Neural cell (in vitro differentiated cells): ENCODE measurements at regions not wholly inside any gene's neighbourhood (a gene's known extent, or its start where the extent isn't known, plus 50 kb on each side); places are given as distances from the start of the nearest gene placed in this dataset.
A peak's percentile ranks its signal among the peaks of the same experiment; 100 is the strongest.

ENCODE experiments used
- CTCF ChIP-seq: fragments of 450-650 bp; IDR thresholded peaks from 2 replicates; pipeline ENCODE4 v1.5.1; 2014; ENCODE audit warnings: antibody characterized with exemption, mild to moderate bottlenecking, moderate library complexity; ENCODE audit not compliant: poor library complexity, severe bottlenecking
- POLR2AphosphoS5 ChIP-seq: IDR thresholded peaks from 2 replicates; pipeline ENCODE4 v1.6.1; 2012

- TF ChIP-seq CTCF (peak; percentile 90), POLR2AphosphoS5 (no peak)
Observed at GRCh38 chr2:212686285-212686895, 147.8 kb upstream of the ERBB4 start.
